Fibroblast of skin of scalp (primary cell): ENCODE measurements at regions not wholly inside any gene's neighbourhood (a gene's known extent, or its start where the extent isn't known, plus 50 kb on each side); places are given as distances from the start of the nearest gene placed in this dataset.
"Not testable (repeated sequence)": the region's sequence is repeated elsewhere in the genome, so short reads cannot be mapped to it uniquely, and the experiment has no call there.

Experiments used
- DNase-seq: peaks from one replicate; pipeline ENCODE4 v3.0.0-alpha.2; 2013

DNA sequence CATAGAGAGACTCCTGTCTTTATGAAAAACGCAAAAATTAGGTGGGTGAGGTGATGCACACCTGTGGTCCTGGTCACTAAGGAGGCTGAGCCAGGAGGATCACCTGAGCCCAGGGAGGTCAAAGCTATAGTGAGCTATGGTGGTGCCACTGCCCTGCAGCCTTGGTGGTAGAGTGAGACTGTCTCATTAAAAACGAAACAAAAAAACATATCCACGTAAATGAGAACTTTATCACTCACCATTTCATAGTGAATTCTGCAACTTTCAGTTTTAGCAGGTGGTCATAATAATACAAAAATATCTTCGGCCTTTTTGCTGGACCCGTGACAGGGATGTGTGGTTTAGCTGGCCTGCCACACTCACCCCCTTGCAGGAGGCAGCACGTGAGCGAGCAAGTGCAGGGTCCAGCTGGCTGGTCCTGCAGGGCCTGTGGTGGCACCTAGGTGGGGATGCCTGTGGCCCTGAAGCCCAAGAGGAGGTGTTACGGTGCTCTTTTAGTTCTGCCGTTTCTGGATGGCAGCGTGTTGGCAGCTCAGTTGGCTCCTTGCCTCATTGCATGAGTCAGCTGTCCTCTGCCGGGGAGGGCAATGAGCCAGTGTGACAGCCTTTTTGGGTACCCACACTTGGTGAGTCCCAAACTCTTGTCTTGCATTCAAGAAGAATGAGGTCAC lies 1330.7 kb upstream of the TMEM132C start:
- no peak for DNase-seq

DNA sequence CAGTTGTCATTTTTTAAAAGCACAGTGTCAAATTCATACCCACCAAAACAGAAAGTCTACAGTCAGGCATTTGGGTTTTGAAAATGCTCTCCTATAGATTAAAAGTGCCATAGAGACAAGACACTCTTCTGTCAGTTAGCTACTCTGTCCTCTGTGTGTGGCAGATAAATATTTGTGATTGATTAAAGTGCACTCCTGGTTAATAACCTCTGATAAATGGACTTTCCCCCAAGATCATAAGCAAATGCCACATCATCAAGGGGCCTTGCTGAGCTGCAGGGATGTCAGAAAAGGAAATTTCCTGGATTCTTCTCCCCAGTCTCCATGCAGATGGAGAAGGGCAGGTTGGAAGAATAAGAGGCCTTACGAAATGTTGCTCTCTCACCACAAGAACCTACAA lies 1329.5 kb upstream of the TMEM132C start:
- DNase-seq: no peak

DNA sequence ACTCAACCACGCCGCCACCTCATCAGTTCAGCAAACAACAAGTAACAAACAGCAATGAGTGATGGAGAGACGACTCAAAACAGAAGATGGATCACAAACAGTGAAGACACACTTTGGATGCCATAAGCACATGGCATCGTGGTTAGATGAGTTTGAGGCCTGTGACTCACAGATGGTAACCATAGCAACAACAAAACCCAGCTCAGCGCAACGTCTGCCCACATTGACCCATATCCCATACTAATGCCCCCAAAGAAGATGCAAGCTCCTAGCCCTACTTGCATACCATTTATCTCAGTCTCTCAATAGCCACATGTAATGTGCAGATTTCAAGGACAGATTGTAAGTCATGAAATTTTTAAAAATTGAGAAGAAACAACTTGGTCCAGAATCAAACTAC lies 1322.3 kb upstream of the TMEM132C start:
- no peak for DNase-seq

DNA sequence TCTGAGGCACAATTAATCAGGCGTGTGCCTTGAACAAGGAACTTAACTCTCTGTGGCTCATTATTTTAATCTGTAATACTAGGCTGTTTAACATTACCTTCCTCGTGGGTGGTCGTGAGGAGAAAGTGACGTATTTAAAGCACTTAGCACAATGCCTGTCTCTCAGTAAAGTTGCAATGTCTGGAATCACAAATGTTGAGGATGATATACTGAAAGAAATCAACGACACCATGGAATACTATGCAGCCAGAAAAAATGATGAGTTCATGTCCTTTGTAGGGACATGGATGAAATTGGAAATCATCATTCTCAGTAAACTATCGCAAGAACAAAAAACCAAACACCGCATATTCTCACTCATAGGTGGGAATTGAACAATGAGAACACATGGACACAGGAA lies 1320.0 kb upstream of the TMEM132C start:
- not testable (repeated sequence) for DNase-seq

DNA sequence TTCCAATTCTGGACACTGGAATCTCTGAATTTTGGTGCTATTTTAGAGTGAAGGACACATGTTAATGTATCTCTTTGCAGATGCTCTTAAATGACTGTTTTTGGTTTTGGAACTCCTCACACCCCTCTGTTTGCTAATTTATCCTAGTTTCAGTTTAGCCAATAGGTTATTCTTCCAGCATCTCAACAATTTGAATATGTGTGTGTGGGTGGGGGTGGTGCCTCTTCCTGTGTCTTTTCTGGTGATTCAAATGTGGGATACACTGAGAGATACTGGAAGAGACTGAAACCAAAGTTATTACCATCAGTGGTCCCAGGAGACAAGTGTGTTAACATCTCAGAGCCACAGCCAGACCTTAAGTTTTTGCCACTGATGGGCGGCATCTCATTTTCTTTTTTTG lies 1317.4 kb upstream of the TMEM132C start:
- DNase-seq: no peak

DNA sequence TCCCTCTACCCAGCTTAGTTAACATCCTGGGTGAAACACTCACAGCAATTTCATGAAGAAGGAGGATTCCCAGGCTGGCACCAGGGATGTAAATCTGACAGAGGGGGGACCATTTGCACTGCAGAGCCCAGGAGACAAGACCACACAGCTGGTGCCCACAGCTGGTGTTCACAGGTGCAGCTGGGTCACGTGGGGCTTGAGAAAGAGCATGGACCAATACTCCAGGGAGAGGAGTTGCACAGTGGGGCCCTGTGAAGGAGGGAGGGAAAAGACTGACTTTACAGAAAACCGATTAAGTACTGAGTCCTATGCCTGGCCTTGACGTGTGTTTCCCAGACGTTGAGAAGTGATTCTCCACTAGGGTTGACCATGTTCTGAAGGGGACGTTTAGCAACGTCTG lies 1316.7 kb upstream of the TMEM132C start:
- no peak for DNase-seq

DNA sequence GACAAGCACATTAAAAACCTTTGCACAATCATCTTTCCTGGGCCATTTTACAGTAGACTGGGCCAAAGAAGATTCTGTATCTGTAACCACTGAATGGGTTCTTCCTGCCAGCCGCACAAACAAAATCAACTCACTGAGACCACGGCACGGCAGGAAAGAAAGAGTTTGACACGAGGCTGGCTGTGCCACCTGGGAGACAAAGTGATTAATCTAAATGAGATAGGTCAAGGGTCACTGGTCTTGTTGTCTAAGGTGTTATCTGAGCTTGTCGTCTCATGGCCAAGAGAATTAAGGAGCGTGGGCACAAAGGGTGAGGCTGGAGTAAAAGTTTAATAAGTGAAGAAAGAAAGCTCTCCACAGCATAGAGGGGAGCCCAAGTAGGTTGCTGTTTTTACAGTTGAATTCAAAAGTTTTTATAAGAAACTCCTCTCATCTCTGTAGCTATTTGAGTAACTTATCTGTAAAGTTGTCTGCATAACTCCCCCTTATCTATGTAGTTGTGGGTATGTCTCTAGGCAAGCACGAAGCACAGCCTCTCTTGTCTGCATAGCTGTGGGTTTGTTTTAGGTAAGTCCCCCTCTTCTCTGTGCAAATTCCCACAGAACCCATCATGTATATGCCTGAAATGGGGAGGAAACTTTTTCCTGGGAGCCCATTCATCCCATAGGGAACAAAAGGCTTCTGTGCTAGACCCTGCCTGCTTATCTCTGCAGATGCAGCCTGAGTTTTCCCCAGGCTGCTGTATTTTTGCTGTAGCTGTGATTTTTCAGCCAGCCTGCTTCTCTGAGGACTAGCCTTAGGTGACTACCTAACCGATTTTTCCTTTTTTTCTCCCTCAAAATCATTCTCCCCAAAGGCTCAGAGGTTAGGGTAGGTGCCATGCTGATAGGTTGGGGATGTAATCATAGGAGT lies 1314.6 kb upstream of the TMEM132C start:
- DNase-seq: no peak

DNA sequence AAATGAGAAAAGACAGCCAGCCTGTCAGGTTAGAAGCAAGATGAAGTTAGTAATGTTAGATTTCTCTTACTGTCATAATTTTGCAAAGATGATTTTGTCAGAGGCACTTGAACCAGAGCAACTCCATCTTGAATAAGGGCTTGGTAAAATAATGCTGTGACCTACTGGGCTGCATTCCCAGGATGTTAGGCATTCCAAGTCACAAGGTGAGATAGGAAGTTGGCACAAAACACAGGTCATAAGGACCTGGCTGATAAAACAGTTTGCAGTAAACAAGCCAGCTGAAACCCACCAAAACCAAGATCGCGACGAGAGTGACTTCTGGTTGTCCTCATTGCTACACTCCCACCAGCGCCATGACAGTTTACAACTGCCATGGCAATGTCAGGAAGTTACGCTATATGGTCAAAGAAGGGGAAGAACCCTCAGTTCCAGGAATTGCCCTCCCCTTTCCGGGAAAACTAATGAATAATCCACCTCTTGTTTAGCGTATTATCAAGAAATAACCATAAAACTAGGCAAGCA lies 1313.5 kb upstream of the TMEM132C start:
- no peak for DNase-seq

DNA sequence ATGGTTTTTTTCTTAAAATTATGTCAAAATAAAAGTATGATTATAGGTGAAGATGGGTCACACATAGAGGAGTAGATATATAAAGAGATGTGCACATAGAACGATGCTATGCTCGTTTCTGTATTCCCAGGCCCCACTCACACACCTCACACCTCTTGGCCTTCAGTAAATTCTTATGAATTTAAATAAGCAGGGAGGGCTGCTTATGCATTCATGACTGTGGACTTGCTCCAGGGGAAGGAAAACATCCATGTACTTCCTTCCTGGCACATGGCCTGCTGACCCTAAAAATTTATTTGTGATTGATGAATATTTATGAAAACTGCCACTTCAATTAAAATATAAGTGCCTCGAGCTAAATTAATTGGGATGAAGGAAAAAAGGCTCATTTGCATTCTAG lies 1306.7 kb upstream of the TMEM132C start:
- DNase-seq: no peak

DNA sequence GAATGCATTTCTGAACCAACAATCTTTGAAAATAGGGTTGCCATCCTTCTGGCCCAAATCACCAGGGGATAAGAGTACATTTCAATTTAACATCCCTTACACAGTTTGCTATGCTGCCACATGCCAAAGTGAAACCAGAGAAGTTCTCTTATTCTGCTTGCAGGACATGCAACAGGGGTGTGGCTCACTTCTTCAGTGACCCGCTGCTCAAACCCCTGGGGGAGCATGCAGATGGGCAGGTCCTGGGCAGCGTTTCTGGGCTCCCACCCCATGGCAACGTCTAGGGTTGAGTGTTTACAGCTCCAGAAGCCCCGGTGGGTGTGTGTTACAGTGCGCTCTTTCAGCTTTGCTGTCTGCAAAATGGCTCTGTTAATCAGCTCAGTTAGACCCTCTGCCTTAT lies 1306.3 kb upstream of the TMEM132C start:
- DNase-seq: no peak

DNA sequence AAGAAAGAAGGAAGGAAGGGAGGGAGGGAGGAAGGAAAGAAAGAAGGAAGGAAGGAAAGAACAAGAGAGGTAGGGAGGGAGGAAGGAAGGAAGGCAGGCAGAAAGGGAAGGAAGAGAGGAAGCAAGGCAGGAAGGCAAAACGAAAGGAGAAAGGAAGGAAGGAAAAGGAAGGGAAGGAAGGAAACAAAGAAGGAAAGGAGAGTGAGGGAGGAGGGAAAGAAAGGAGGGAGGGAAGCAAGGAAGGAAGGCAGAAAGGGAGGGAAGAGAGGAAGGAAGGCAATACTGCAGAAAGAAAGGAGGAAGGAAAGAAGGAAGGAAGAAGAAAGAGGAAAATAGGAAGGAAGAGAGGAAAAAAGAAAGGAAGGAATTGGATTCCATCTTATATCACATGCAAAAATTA lies 1303.1 kb upstream of the TMEM132C start:
- DNase-seq: no peak

DNA sequence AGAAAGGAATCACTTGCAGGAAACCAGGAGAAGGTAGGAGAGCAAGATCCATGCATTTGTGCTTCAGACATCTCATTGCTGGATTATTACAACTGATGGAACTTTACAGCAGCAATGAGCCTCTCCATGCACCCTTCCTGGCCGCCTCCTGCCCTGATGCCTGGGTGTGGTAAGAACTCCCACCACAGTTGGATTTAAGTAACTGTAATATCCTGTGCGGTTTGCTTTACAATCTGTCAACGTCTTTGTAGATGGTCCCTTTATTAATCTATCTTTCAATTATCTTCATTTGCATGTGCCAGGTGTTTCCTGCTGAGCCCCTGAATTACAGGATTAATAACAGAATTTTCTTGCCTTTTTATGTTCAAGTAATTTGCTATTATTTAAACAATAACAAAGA lies 1300.5 kb upstream of the TMEM132C start:
- no peak for DNase-seq

DNA sequence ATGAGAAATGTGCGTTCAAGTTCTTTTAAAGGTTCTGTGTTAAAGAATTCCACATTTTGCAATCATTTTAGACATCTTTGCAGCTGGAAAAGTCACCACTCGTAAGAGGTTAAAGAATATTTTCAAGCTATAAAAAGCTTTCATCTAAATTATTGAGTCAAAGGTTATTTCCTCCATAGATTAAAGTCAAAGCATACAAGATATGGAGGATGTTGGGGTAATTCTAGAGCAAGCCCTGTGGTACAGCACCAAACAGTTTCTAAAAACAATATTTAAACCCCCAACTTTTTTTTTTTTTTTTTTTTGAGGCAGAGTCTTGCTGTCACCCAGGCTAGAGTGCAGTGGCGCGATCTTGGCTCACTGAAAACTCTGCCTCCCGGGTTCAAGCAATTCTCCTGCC lies 1299.8 kb upstream of the TMEM132C start:
- no peak for DNase-seq

DNA sequence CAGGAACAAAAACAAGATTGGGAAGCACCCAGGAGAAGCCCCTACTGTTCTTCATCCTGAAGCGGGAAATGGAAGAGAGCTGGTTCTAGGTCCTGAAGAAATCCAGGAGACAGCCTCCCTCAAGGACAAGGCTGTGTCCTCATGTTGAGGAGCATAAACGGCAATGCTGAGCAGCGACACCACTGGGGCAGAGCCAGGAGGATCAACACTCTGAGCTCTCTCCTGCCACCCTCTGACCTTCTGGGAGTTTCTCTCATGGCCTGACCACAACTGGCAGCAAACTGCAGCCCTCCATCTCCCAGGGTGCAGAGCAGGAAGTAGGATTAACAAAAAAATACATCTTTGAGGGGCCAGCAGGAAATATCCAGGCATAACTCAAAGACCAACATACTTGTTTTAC lies 1292.2 kb upstream of the TMEM132C start:
- no peak for DNase-seq

DNA sequence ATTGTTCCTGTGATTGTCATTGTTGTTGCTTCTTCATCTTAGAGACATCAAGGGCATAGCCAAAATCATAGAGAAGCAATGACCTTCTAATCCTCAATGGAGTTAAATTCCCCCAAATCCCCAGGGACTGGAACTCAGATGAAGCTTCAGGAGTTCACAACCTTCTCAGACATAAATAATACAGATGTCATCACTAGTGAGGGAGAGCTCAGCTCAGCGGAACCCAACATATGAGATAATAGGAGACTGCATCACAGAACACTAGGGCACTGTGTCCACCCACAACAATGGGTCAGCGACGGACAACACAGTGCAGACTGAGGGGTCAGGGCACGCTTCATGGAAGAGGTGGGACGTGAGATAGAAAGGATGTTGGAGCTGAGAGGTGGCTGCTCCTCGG lies 1290.4 kb upstream of the TMEM132C start:
- no peak for DNase-seq

DNA sequence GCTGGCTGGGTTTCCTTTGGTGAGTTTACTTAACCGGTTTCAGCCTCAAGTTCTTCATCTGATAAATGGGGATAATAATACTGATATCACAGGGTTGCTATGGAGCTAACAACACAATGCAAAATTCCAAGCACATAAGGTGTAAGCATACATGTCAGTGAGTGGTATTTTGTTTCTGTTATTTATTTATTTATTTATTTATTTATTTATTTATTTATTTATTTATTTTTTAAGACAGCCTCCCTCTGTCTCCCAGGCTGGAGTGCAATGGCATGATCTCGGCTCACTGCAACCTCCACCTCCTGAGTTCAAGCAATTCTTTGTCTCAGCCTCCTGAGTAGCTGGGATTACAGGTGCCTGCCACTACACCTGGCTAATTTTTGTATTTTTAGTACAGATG lies 1287.4 kb upstream of the TMEM132C start:
- not testable (repeated sequence) for DNase-seq

DNA sequence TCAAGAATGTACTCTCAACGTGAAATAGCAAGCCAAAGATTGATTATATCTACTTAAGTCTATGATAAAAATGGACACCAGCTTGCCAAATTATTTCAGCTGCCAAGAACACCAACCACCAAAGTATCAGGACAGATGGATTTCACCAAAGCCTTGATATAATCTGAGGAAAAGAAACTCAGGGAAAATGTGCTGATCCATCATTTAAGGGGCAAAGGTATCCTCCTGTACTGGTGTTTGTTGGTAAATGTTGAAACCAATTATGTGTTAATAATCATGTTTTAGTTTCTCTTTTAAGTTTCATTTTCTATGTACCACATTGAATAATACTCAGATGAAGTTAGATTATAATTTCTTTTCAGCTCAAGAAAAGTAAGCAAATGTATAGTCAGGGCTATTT lies 1284.3 kb upstream of the TMEM132C start:
- no peak for DNase-seq

DNA sequence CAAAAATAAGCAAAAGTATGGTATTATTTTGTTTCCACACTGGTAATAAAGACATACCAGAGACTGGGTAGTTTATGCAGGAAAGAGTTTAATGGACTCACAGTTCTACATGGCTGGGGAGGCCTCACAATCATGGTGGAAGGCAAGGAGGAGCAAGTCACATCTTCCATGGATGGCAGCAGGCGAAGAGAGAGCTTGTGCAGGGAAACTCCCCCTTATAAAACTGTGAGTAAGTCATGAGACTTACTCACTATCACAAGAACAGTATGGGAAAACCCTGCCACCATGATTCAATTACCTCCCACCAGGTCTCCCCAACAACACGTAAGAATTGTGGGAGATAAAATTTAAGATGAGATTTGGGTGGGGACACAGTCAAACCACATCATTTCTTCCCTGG lies 1283.2 kb upstream of the TMEM132C start:
- DNase-seq: not testable (repeated sequence)

DNA sequence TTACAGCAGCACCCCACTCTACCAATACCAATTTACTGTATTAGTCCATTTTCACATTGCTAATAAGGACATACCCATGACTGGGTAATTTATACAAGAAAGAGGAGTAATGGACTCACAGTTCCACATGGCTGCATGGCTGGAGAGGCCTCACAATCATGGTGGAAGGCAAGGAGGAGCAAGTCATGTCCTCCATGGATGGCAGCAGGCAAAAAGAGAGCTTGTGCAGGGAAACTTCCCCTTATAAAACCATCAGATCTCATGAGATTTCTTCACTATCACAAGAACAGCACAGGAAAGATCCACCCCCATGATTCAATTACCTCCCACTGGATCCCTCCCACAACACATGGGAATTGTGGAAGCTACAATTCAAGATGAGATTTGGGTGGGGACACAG lies 1281.3 kb upstream of the TMEM132C start:
- not testable (repeated sequence) for DNase-seq

DNA sequence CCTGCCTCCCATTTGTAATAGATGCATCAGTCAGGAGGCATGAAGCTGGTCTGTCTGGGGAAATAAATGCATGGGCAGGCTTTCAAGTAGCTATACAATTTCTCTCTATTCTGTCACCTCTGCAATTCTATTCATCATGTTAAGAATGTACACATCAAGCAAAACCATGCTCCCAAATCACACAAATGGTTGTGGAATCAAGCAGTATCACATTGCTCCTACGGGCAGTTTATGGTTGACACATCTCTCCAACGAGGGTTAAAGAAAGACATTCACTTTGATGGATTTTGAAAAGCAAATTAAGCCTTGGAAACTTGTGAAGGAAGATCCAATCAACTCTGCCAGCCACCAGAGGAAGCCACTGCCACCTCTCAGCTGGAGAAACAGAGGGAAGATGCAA lies 1277.4 kb upstream of the TMEM132C start:
- DNase-seq: no peak

DNA sequence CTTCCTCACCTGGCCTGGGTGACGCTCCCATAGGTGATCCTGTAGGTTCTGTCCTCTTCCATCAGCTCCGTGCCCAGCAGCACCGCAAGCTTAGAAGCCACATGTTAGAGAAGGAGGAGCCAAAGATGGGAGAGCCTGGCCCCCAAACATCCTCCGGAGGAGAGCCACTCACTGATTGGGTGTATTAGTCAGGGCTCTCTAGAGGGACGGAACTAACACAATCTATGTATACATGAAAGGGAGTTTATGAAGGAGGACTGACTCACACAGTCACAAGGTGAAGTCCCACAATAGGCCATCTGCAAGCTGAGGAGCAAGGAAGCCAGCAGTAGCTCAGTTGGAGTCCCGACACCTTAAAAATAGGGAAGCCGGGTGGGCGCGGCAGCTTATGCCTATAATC lies 1273.1 kb upstream of the TMEM132C start:
- DNase-seq: no peak

DNA sequence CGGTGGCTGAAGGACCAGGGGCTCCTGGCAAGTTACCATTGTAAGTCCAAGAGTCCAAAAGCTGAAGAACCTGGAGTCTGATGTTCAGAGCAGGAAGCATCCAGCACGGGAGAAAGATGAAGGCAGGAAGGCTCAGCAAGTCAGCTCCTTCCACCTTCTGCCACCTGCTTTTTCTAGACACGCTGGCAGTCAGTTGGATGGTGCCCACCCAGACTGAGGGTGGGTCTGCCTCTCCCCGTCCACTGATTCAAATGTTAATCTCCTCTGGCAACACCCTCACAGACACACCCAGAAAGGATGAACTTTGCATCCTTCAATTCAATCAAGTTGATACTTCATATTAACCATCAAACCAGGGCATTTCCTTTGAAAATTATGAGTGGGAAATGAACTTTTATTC lies 1272.4 kb upstream of the TMEM132C start:
- no peak for DNase-seq

DNA sequence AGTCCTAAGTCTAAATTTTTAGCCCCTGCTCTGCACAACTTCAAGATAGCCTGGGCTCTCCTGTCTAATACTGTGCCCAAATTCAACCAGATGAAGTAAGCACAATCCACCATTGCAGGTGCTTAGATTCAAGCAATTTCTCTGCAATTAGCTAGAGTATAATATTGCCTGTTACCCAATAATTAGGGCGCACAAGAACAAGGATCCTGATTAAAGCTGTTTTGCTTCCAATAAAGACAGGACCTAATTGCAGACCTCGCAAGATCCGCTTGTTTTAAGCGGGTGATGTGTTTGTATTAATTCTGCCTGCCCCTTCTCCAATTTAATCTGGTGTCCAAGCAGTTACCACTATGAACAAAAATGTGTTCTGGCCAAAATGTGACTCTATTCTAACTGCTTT lies 1268.9 kb upstream of the TMEM132C start:
- DNase-seq: no peak

DNA sequence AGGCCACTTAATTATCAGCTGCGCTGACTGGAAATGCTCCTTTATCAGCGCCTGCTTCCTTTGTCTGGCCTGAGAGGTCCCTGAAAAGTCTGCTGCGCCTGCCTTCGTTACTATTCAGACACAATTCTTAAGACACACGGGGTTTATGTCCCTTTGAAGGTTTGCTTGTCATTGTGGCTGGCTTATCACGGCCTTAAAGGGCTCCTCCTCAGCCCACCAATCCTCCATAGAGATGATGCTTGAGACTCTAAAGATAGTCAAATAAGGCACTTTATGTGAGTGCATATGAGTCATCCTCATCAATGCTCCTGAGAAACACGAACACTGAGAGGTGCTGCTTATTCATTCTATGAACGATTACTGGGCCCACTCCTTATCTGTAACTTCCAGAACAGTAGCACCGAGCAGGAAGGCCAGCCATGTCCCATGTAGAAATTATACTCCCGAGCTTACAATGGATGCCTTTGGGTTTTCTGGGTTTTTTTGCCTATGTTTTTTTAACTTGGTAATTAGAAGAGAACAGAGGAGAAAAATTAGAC lies 1268.2 kb upstream of the TMEM132C start:
- no peak for DNase-seq
